NCI-H2196 (cell line): ENCODE measurements at regions not wholly inside any gene's neighbourhood (a gene's known extent, or its start where the extent isn't known, plus 50 kb on each side); places are given as distances from the start of the nearest gene placed in this dataset.
A peak's percentile ranks its signal among the peaks of the same experiment; 100 is the strongest.
"Not testable (repeated sequence)": the region's sequence is repeated elsewhere in the genome, so short reads cannot be mapped to it uniquely, and the experiment has no call there.

Experiments
- DNase-seq: peaks from one replicate; lab custom pipeline; 2025; ENCODE audit not compliant: unreplicated experiment; lab: John Stamatoyannopoulos, UW

DNA sequence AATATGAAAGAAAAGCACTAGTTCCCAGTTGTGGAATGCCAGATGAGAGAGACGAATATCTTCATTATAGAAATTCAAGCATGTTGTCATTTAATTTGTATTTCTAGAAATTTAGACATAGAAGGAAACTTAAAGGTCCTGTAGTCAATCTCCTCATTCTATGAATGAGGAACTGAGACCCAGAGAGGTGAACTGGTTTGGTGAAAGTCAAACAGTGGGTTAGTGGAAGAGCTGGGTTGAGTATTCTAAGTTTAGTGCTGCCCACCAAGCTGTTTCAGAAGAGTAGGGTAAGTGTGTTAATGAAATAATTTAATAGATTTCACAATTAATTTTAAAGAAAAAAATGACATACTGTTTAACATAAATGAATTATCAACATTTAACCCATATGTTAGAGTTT lies 655.2 kb downstream of the FAM133A start:
- no peak for DNase-seq

GRCh38 chrX:94341730-94342129 lies 667.7 kb downstream of the FAM133A start:
- DNase-seq: not testable (repeated sequence)

DNA sequence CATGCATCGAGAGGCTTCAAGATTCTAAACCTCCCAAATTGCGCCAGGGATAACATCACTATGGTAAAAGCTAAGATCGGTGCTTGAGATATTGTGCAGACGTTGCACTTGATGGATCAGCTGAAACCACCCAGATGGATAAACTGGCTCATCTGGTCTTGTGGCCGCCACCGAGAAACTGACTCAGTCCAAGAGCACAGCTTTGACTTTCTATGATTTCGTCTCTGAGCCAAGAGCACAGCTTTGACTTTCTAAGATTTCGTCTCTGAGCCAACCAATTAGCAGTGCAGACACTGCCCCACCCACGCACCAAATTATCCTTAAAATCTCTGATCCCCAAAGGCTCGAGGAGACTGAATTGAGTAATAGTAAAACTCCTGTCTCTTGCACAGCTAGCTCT lies 687.2 kb downstream of the FAM133A start:
- DNase-seq: no peak

DNA sequence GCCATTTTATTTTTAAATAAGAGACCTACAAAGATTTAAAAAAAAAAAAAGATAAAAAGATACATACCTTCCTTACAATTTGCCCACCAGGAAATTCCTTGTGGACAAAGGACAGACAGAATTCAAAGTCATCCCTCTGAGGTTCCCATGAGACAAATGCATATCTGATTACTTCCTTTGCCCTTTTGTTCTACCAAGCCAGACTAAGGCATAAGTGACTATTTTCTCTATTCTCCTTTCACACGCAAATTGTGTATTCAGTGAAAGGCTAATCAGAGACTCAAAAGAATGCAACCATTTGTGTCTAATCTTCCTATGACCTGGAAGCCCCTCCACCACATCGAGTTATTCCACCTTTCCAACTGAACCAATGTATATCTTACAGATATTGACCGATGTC lies 691.7 kb downstream of the FAM133A start:
- DNase-seq: no peak

DNA sequence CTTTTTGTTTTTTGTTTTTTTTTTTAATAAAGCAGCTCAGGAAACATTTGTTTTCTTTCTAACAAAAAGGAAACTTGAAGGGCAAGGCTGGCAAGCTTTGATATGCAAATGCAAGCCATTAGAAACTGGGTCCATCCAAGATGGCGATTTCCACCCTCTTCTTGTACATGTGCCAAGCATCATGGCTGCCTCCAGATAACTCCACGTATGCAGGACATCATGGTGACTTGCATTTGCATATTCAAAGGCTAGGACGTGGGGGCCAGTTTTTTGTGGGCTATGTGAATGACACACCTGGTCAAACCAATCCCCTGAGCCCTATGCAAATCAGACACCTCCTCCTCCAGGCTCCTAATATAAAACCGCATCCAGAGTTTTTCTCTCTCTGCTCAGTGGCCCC lies 692.6 kb downstream of the FAM133A start:
- DNase-seq: no peak

DNA sequence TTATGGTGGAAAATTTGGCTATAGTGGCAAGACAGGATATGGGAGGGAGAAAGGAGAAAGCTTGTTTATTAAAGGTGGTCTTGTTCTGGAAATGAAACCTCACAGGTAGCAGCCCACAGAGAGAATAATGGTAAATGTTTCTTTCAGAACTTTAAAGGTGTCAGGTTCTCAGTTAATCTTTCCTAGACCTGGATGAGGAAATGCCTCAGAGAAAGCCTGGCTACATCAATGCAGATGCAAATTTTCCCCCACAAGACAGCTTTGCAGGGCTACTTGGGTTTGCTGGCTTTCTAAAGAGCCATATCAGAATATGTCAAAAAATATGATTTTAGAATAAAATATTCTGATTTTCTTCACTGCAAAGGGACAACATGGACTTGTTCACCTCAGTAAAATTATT lies 715.0 kb downstream of the FAM133A start:
- DNase-seq: no peak

DNA sequence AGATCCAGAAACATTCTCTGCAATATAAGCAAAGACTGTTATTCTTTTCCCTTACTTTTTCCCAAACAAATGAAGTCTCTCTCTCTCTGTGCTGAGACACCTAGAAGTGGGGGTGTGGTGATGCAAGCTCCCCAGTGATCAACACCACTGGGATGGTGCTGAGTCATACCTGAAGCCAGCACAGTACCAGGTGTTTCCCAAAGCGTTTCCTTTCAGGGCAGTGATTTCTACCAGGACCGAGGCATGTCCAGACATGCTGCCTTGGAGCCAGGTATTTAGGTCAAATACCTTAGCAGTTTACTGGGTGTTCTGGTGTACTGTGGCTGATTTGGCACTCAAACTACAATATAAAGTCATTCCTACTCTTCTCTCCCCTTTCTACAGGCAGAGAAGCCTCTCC lies 726.5 kb downstream of the FAM133A start:
- no peak for DNase-seq

GRCh38 chrX:94401426-94401825 lies 727.4 kb downstream of the FAM133A start:
- DNase-seq: no peak

DNA sequence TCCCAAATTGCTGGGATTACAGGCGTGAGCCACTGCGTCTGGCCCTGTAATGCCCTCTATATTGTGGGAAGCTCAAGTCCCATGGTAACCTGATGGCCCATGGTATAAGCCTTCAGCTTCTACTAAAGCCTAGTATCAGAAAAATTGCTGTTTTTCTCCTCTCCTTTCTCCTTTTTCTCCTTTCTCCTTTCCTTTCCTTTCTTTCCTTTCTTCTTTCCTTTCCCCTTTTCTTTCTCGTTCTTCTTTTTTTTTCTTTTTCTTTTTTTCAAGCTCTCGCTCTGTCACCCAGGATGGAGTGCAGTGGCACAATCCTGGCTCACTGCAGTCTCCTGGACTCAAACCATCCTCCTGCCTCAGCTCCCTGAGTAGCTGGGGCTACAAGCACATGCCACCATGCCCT lies 740.7 kb downstream of the FAM133A start:
- DNase-seq: no peak

- DNase-seq: no peak
Observed at GRCh38 chrX:94418065-94418464, 744.1 kb downstream of the FAM133A start.

- DNase-seq: no peak
Observed at GRCh38 chrX:94424456-94424855, 750.5 kb downstream of the FAM133A start.

- no peak for DNase-seq
Observed at GRCh38 chrX:94430091-94430490, 756.1 kb downstream of the FAM133A start.

GRCh38 chrX:94435799-94436198 lies 761.8 kb downstream of the FAM133A start:
- DNase-seq: no peak

DNA sequence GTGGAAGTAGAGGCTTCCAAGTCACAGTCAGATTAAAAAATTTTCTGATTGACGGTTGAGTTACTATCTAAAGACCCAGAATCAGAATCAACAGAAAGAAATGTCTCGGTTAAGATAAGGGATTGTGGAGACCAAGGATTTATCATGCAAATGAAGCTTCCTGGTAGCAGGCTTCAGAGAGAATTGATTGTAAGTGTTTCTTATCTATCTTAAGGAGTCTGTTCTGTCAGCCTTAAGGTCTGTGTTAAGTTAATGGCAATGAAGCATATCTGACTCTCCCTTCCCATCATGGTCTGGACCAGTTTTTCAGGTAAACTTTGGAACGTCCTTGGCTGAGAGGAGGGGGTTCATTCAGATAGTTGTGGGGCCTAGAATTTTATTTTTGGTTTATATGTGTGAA lies 780.2 kb downstream of the FAM133A start:
- no peak for DNase-seq

GRCh38 chrX:94454606-94455005 lies 780.6 kb downstream of the FAM133A start:
- no peak for DNase-seq

DNA sequence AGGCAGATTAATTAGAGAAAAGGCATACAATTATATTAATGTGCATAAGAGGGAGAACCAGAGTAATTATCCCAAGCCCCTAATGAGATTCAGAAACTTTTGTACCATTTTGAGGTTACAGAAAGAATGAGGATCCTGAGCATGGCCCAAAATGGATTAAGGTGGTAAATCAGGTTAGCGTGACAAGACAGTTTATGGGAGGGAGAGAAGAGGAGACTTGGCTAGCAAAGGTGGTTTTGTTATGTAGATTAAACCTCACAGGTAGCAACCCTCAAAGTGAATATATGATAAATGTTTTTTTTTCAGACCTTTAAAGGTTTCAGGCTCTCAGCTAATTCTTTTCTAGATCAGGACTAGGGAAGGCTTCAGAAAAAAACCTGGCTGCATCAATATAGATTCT lies 781.8 kb downstream of the FAM133A start:
- no peak for DNase-seq

- DNase-seq: no peak
Observed at GRCh38 chrX:94492541-94492940, 818.5 kb downstream of the FAM133A start.

- DNase-seq: no peak
Observed at GRCh38 chrX:94493405-94493804, 819.4 kb downstream of the FAM133A start.

DNA sequence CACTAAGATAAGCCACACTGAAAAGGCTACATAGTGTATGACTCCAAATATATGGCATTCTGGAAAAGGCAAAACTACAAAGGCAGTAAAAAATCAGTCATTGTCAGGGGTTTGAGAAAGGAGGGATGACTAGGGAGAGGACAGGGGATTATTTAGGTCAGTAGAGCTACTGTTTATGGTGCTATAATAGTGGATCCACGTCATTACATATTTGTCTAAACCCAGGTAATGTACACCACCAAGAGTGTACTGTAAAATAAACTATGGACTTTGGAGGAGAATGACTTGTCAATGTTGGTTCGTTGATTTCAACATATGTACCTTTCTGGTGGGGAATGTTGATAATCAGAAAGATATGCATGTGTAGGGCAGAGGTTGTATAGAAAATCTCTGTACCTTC lies 837.6 kb downstream of the FAM133A start:
- no peak for DNase-seq

- no peak for DNase-seq
Observed at GRCh38 chrX:94515009-94515408, 841.0 kb downstream of the FAM133A start.

- DNase-seq: no peak
Observed at GRCh38 chrX:94524867-94525266, 850.9 kb downstream of the FAM133A start.

GRCh38 chrX:94545722-94546121 lies 871.7 kb downstream of the FAM133A start:
- no peak for DNase-seq

GRCh38 chrX:94551831-94552230 lies 877.8 kb downstream of the FAM133A start:
- DNase-seq: no peak

DNA sequence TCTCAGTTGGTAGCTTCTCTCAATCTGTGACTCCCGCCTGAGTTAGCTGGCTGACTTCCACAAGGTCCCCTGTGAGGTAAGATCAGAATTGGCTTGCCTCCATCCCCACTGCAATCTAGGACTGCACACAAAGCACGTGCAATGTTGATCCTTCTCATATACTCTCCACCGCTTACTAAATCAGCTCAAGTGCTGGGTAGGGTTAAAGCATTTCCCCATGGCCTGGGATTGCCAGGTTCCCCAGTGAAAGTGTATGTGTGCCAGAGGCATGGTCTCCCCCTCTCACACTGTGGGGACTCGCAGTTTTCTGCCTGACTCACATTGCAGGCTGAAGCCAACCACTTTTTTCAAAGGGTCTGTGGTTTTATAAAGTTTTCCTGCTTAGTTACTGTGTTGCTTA lies 886.9 kb downstream of the FAM133A start:
- peak; percentile 2 for DNase-seq
